WTC11 (cell line): ENCODE measurements at regions not wholly inside any gene's neighbourhood (a gene's known extent, or its start where the extent isn't known, plus 50 kb on each side); places are given as distances from the start of the nearest gene placed in this dataset.

ENCODE experiments used
- ATAC-seq: fragments of 200-7000 bp; cut with Tn5 transposase; 2 replicates; pipeline ENCODE4 v1.10.0; 2021; ENCODE audit warnings: mild to moderate bottlenecking, moderate library complexity
- CTCF ChIA-PET: fragments of 300-600 bp; sonication (Branson Sonifier 250); formaldehyde crosslinking; loops from one replicate; lab custom pipeline; 2021; ENCODE audit warnings: antibody characterized with exemption; lab: Charles Lee
- POLR2A ChIA-PET: fragments of 350-600 bp; sonication (Branson Sonifier 250); formaldehyde crosslinking; loops from one replicate; lab custom pipeline; 2021; ENCODE audit warnings: antibody characterized with exemption; lab: Charles Lee
- DNase-seq: peaks from one replicate; pipeline ENCODE4 v3.0.0; 2021; ENCODE audit warnings: low spot score
- H3K27ac Mint-ChIP-seq: 2 replicates; pipeline ENCODE4 v1.8.0; 2021; ENCODE audit warnings: mixed read lengths
- H3K27me3 Mint-ChIP-seq: 2 replicates; pipeline ENCODE4 v1.8.0; 2021; ENCODE audit warnings: low read depth, mild to moderate bottlenecking, moderate library complexity, mixed read lengths
- H3K36me3 Mint-ChIP-seq: 2 replicates; pipeline ENCODE4 v1.8.0; 2021; ENCODE audit warnings: mixed read lengths
- H3K4me1 Mint-ChIP-seq: 2 replicates; pipeline ENCODE4 v1.8.0; 2022; ENCODE audit warnings: mixed read lengths
- H3K4me3 Mint-ChIP-seq: 2 replicates; pipeline ENCODE4 v1.8.0; 2021; ENCODE audit warnings: mild to moderate bottlenecking, moderate library complexity, mixed read lengths
- H3K9me3 Mint-ChIP-seq: 2 replicates; pipeline ENCODE4 v1.8.0; 2021; ENCODE audit warnings: mixed read lengths
- CBFB ChIP-seq: sonication (generic); formaldehyde crosslinking; IDR thresholded peaks from 2 replicates; pipeline ENCODE4 v1.8.1; 2022; ENCODE audit warnings: mild to moderate bottlenecking, low read depth, missing genetic modification reagents
- CREB1 ChIP-seq: sonication (generic); formaldehyde crosslinking; IDR thresholded peaks from 2 replicates; pipeline ENCODE4 v1.8.0; 2023; ENCODE audit warnings: mild to moderate bottlenecking, missing genetic modification reagents
- EMX1 ChIP-seq: fragments of 250-450 bp; sonication (Bioruptor Pico); IDR thresholded peaks from 2 replicates; pipeline ENCODE4 v1.8.0; 2021; ENCODE audit warnings: mild to moderate bottlenecking
- FOXJ3 ChIP-seq: sonication (generic); formaldehyde crosslinking; IDR thresholded peaks from 2 replicates; pipeline ENCODE4 v1.9.0; 2021; ENCODE audit warnings: missing genetic modification reagents, mild to moderate bottlenecking, borderline replicate concordance
- NFATC4 ChIP-seq: fragments of 250-450 bp; sonication (Bioruptor Pico); IDR thresholded peaks from 2 replicates; pipeline ENCODE4 v1.9.0; 2021; ENCODE audit warnings: mild to moderate bottlenecking
- NFYB ChIP-seq: sonication (generic); formaldehyde crosslinking; conservative IDR thresholded peaks from 2 replicates; pipeline ENCODE4 v1.8.0; 2022; ENCODE audit warnings: low read depth, missing genetic modification reagents
- NR1H2 ChIP-seq: sonication (generic); formaldehyde crosslinking; IDR thresholded peaks from 2 replicates; pipeline ENCODE4 v1.9.0; 2021; ENCODE audit warnings: mild to moderate bottlenecking, moderate library complexity, missing genetic modification reagents
- OVOL2 ChIP-seq: fragments of 250-450 bp; sonication (Bioruptor Pico); IDR thresholded peaks from 2 replicates; pipeline ENCODE4 v1.9.0; 2021; ENCODE audit warnings: mild to moderate bottlenecking, borderline replicate concordance
- PRRX2 ChIP-seq: fragments of 250-450 bp; sonication (Bioruptor Pico); IDR thresholded peaks from 2 replicates; pipeline ENCODE4 v1.8.0; 2021; ENCODE audit warnings: mild to moderate bottlenecking
- RELA ChIP-seq: sonication (generic); formaldehyde crosslinking; IDR thresholded peaks from 2 replicates; pipeline ENCODE4 v1.8.1; 2022; ENCODE audit warnings: missing genetic modification reagents, mild to moderate bottlenecking, borderline replicate concordance
- RORB ChIP-seq: fragments of 250-450 bp; sonication (Bioruptor Pico); IDR thresholded peaks from 2 replicates; pipeline ENCODE4 v1.9.0; 2021; ENCODE audit warnings: mild to moderate bottlenecking
- SMAD3 ChIP-seq: sonication (generic); formaldehyde crosslinking; IDR thresholded peaks from 2 replicates; pipeline ENCODE4 v1.8.0; 2022; ENCODE audit warnings: missing genetic modification reagents, mild to moderate bottlenecking, borderline replicate concordance
- SP1 ChIP-seq: sonication (generic); formaldehyde crosslinking; conservative IDR thresholded peaks from 2 replicates; pipeline ENCODE4 v1.8.1; 2022; ENCODE audit warnings: missing genetic modification reagents
- STAT6 ChIP-seq: sonication (generic); formaldehyde crosslinking; conservative IDR thresholded peaks from 2 replicates; pipeline ENCODE4 v1.8.1; 2023; ENCODE audit warnings: mild to moderate bottlenecking, low read depth, missing genetic modification reagents, moderate library complexity
- TCF7 ChIP-seq: sonication (generic); formaldehyde crosslinking; IDR thresholded peaks from 2 replicates; pipeline ENCODE4 v1.8.0; 2022; ENCODE audit warnings: mild to moderate bottlenecking, low read depth, missing genetic modification reagents, moderate library complexity
- TEAD1 ChIP-seq: sonication (generic); formaldehyde crosslinking; IDR thresholded peaks from 2 replicates; pipeline ENCODE4 v1.8.0; 2022; ENCODE audit warnings: mild to moderate bottlenecking, missing genetic modification reagents
- TEAD4 ChIP-seq: sonication (generic); formaldehyde crosslinking; IDR thresholded peaks from 2 replicates; pipeline ENCODE4 v1.8.0; 2022; ENCODE audit warnings: mild to moderate bottlenecking, missing genetic modification reagents
- ZNF219 ChIP-seq: sonication (generic); formaldehyde crosslinking; IDR thresholded peaks from 2 replicates; pipeline ENCODE4 v1.8.0; 2023; ENCODE audit warnings: missing genetic modification reagents, mild to moderate bottlenecking, borderline replicate concordance
- ZNF263 ChIP-seq: sonication (generic); formaldehyde crosslinking; IDR thresholded peaks from 2 replicates; pipeline ENCODE4 v1.8.1; 2022; ENCODE audit warnings: low read depth, mild to moderate bottlenecking, moderate library complexity, missing genetic modification reagents
- ZNF281 ChIP-seq: sonication (generic); formaldehyde crosslinking; IDR thresholded peaks from 2 replicates; pipeline ENCODE4 v1.8.0; 2023; ENCODE audit warnings: mild to moderate bottlenecking, missing genetic modification reagents
- ZNF396 ChIP-seq: fragments of 250-450 bp; sonication (Bioruptor Pico); IDR thresholded peaks from 2 replicates; pipeline ENCODE4 v1.8.0; 2021; ENCODE audit warnings: mild to moderate bottlenecking, moderate library complexity, borderline replicate concordance
- ZSCAN18 ChIP-seq: fragments of 250-450 bp; sonication (Bioruptor Pico); IDR thresholded peaks from 2 replicates; pipeline ENCODE4 v2.1.2; 2022; ENCODE audit warnings: mild to moderate bottlenecking, moderate library complexity
- TF ChIP-seq, protein P1 (sequence below): sonication (generic); formaldehyde crosslinking; IDR thresholded peaks from 2 replicates; pipeline ENCODE4 v1.8.0; 2023; ENCODE audit warnings: missing genetic modification reagents
- TF ChIP-seq, protein P2 (sequence below): fragments of 250-450 bp; sonication (Bioruptor Pico); IDR thresholded peaks from 2 replicates; pipeline ENCODE4 v1.9.0; 2021; ENCODE audit warnings: moderate library complexity, mild to moderate bottlenecking, inconsistent platforms, borderline replicate concordance
- TF ChIP-seq, protein P3 (sequence below): sonication (generic); formaldehyde crosslinking; IDR thresholded peaks from 2 replicates; pipeline ENCODE4 v1.8.0; 2022; ENCODE audit warnings: mild to moderate bottlenecking, missing genetic modification reagents
- TF ChIP-seq, protein P4 (sequence below): sonication (generic); formaldehyde crosslinking; conservative IDR thresholded peaks from 2 replicates; pipeline ENCODE4 v1.8.1; 2022; ENCODE audit warnings: mild to moderate bottlenecking, missing genetic modification reagents
- TF ChIP-seq, protein P5 (sequence below): sonication (generic); formaldehyde crosslinking; IDR thresholded peaks from 2 replicates; pipeline ENCODE4 v1.8.1; 2022; ENCODE audit warnings: mild to moderate bottlenecking, missing genetic modification reagents, moderate library complexity, borderline replicate concordance

DNA sequence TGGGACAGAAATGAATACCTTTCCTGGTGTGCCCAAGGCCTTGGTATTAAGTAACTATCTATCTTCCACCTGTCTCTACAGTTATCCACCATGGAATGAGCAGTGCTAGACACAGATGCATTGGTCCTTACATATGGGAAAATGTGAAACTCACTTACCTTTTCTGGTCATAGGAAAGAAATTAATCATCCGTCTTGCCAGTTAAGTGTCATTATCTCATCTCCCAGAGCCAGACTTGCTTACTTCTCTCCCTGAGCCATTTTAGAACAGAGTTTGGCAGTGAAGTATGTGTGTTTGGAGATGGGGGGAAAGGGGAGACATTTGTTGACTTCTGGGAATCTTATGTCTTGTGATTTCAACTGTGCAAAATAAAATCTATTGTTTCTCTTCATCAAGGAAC lies 1211.0 kb upstream of the CDH6 start:
- ChIA-PET POLR2A (no interaction called here), CTCF (no interaction called here)
- H3K27ac Mint-ChIP-seq = no peak overlapping the region
- no peaks in the 10 kb centered on the region for H3K36me3 Mint-ChIP-seq
- TF ChIP-seq CREB1 (CRISPR knock-in tag) = no peak
- TF ChIP-seq, protein P1, sequence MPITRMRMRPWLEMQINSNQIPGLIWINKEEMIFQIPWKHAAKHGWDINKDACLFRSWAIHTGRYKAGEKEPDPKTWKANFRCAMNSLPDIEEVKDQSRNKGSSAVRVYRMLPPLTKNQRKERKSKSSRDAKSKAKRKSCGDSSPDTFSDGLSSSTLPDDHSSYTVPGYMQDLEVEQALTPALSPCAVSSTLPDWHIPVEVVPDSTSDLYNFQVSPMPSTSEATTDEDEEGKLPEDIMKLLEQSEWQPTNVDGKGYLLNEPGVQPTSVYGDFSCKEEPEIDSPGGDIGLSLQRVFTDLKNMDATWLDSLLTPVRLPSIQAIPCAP (CRISPR knock-in tag) = no peak
- TF ChIP-seq TEAD1 (CRISPR knock-in tag) = no peak
- no peak for TF ChIP-seq TEAD4
- TF ChIP-seq NR1H2 (CRISPR knock-in tag) = no peak
- no peak for TF ChIP-seq ZNF263 (CRISPR knock-in tag)
- no peak for TF ChIP-seq RELA (CRISPR knock-in tag)
- TF ChIP-seq NFYB = no peak
- TF ChIP-seq, protein P2, sequence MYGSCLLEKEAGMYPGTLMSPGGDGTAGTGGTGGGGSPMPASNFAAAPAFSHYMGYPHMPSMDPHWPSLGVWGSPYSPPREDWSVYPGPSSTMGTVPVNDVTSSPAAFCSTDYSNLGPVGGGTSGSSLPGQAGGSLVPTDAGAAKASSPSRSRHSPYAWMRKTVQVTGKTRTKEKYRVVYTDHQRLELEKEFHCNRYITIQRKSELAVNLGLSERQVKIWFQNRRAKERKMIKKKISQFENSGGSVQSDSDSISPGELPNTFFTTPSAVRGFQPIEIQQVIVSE (CRISPR knock-in tag) = no peak
- TF ChIP-seq TCF7 (CRISPR knock-in tag) = no peak
- no peak for TF ChIP-seq NFATC4 (CRISPR knock-in tag)
- TF ChIP-seq, protein P3, sequence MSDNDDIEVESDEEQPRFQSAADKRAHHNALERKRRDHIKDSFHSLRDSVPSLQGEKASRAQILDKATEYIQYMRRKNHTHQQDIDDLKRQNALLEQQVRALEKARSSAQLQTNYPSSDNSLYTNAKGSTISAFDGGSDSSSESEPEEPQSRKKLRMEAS = no peak
- no peak for TF ChIP-seq RORB
- TF ChIP-seq ZSCAN18 = no peak
- TF ChIP-seq, protein P4, sequence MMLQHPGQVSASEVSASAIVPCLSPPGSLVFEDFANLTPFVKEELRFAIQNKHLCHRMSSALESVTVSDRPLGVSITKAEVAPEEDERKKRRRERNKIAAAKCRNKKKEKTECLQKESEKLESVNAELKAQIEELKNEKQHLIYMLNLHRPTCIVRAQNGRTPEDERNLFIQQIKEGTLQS (CRISPR knock-in tag) = no peak
- no peak for DNase-seq
- peaks cover 26% of the 10 kb centered on the region for H3K4me1 Mint-ChIP-seq
- ATAC-seq = no peak
- H3K9me3 Mint-ChIP-seq = peaks cover 9% of the 10 kb centered on the region
- no peak overlapping the region for H3K4me3 Mint-ChIP-seq
- H3K27me3 Mint-ChIP-seq = no peaks in the 10 kb centered on the region

- Mint-ChIP-seq H3K36me3 (no peaks in the 10 kb centered on the region), H3K9me3 (peaks cover 19% of the 10 kb centered on the region), H3K27me3 (no peaks in the 10 kb centered on the region), H3K4me3 (no peak overlapping the region), H3K4me1 (no peaks in the 10 kb centered on the region), H3K27ac (no peak overlapping the region)
- ATAC-seq (no peak), DNase-seq (no peak)
- POLR2A ChIA-PET = no interaction called here
- CTCF ChIA-PET = no interaction called here
- TF ChIP-seq SP1 (no peak), CBFB (CRISPR knock-in tag) (no peak), ZNF396 (no peak), ZNF219 (CRISPR knock-in tag) (no peak), PRRX2 (CRISPR knock-in tag) (no peak), FOXJ3 (CRISPR knock-in tag) (no peak), SMAD3 (CRISPR knock-in tag) (no peak), ZNF281 (CRISPR knock-in tag) (no peak), STAT6 (no peak), OVOL2 (CRISPR knock-in tag) (no peak), EMX1 (CRISPR knock-in tag) (no peak)
- TF ChIP-seq, protein P5, sequence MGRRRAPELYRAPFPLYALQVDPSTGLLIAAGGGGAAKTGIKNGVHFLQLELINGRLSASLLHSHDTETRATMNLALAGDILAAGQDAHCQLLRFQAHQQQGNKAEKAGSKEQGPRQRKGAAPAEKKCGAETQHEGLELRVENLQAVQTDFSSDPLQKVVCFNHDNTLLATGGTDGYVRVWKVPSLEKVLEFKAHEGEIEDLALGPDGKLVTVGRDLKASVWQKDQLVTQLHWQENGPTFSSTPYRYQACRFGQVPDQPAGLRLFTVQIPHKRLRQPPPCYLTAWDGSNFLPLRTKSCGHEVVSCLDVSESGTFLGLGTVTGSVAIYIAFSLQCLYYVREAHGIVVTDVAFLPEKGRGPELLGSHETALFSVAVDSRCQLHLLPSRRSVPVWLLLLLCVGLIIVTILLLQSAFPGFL (CRISPR knock-in tag) = no peak
Observed at GRCh38 chr5:29972597-29972996, 1220.9 kb upstream of the CDH6 start.
